KMS-11 (cell line): ENCODE measurements at regions not wholly inside any gene's neighbourhood (a gene's known extent, or its start where the extent isn't known, plus 50 kb on each side); places are given as distances from the start of the nearest gene placed in this dataset.

Experiments
- H2AFZ ChIP-seq: fragments of 200-600 bp; sonication (generic); 2 replicates; pipeline ENCODE4 v1.6.1; 2016; ENCODE audit warnings: antibody characterized with exemption, mixed run types, low read depth
- H3K27ac ChIP-seq: fragments of 200-600 bp; sonication (generic); 2 replicates; pipeline ENCODE4 v1.6.1; 2016; ENCODE audit warnings: mild to moderate bottlenecking, mixed run types
- H3K27me3 ChIP-seq: fragments of 200-600 bp; sonication (generic); 2 replicates; pipeline ENCODE4 v1.6.1; 2017; ENCODE audit warnings: mild to moderate bottlenecking, low read depth, mixed run types, moderate library complexity; ENCODE audit not compliant: insufficient read depth
- H3K36me3 ChIP-seq: fragments of 200-600 bp; sonication (generic); 2 replicates; pipeline ENCODE4 v1.6.1; 2017; ENCODE audit warnings: mild to moderate bottlenecking, mixed run types; ENCODE audit not compliant: insufficient read depth
- H3K4me1 ChIP-seq: fragments of 200-600 bp; sonication (generic); 2 replicates; pipeline ENCODE4 v1.6.1; 2016; ENCODE audit warnings: mild to moderate bottlenecking, low read depth, mixed run types; ENCODE audit not compliant: poor library complexity, severe bottlenecking
- H3K4me2 ChIP-seq: fragments of 200-600 bp; sonication (generic); 2 replicates; pipeline ENCODE4 v1.7.0; 2016; ENCODE audit warnings: mild to moderate bottlenecking, mixed run types
- H3K4me3 ChIP-seq: fragments of 200-600 bp; sonication (generic); IDR thresholded peaks from 2 replicates; pipeline ENCODE4 v1.6.1; 2017; ENCODE audit warnings: low read depth, low read length, mixed read lengths; ENCODE audit not compliant: insufficient read depth
- H3K79me2 ChIP-seq: fragments of 200-600 bp; sonication (generic); 2 replicates; pipeline ENCODE4 v1.6.1; 2016; ENCODE audit warnings: low read depth, mixed run types; ENCODE audit not compliant: insufficient read depth
- H3K9ac ChIP-seq: fragments of 200-600 bp; sonication (generic); 2 replicates; pipeline ENCODE4 v1.6.1; 2016; ENCODE audit warnings: mild to moderate bottlenecking, mixed run types
- H4K20me1 ChIP-seq: fragments of 200-600 bp; sonication (generic); 2 replicates; pipeline ENCODE4 v1.6.1; 2016; ENCODE audit warnings: mild to moderate bottlenecking, mixed run types; ENCODE audit not compliant: insufficient read depth
- CTCF ChIP-seq: fragments of 200-600 bp; sonication (generic); conservative IDR thresholded peaks from 2 replicates; pipeline ENCODE4 v1.6.1; 2017; ENCODE audit warnings: low read depth, mild to moderate bottlenecking, antibody characterized with exemption, low read length, moderate library complexity, mixed read lengths

- no peak overlapping the region for H3K27ac ChIP-seq
- no peaks in the 10 kb centered on the region for H4K20me1 ChIP-seq
- no peak overlapping the region for H2AFZ ChIP-seq
- H3K4me2 ChIP-seq = no peak overlapping the region
- H3K36me3 ChIP-seq = no peaks in the 10 kb centered on the region
- TF ChIP-seq CTCF = no peak
- no peaks in the 10 kb centered on the region for H3K79me2 ChIP-seq
- H3K4me1 ChIP-seq = no peaks in the 10 kb centered on the region
- no peak overlapping the region for H3K4me3 ChIP-seq
- no peak overlapping the region for H3K9ac ChIP-seq
- H3K27me3 ChIP-seq = no peaks in the 10 kb centered on the region; the same call in 1 of the 2 replicates
These were observed 129.1 kb upstream of the LHX1 start for GRCh38 chr17:36808180-36808661.

DNA sequence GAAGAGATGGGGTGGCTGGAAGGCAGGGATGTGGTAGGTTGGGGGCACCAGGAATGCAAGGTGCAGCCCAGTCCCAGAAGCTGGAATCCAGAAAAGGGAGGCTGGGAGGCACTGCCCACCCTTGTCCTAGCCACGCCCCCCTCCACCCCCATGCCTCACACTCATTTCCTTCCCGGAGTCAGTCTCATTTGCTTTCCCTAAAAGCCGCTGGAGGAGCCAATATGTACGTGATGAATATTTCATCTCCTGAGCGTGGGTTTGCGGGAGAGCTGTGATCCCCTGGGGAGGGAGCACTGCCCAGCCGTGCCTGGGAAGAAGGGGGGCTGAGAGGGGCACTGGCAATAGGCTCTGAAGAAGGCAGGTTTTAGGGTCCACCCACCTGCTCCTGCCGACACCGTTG lies 124.5 kb upstream of the LHX1 start:
- no peaks in the 10 kb centered on the region for H3K4me1 ChIP-seq
- no peaks in the 10 kb centered on the region for H3K36me3 ChIP-seq
- H2AFZ ChIP-seq = no peak overlapping the region
- no peak overlapping the region for H3K4me2 ChIP-seq
- no peaks in the 10 kb centered on the region for H4K20me1 ChIP-seq
- TF ChIP-seq CTCF = no peak
- H3K4me3 ChIP-seq = no peak overlapping the region
- H3K27ac ChIP-seq = no peak overlapping the region
- H3K79me2 ChIP-seq = no peaks in the 10 kb centered on the region
- H3K27me3 ChIP-seq = peaks cover 5% of the 10 kb centered on the region; the same call in 1 of the 2 replicates
- no peak overlapping the region for H3K9ac ChIP-seq

- no peaks in the 10 kb centered on the region for H3K4me1 ChIP-seq
- no peak overlapping the region for H3K9ac ChIP-seq
- no peak overlapping the region for H2AFZ ChIP-seq
- H3K27ac ChIP-seq = no peak overlapping the region
- H3K79me2 ChIP-seq = no peaks in the 10 kb centered on the region
- no peak overlapping the region for H3K4me3 ChIP-seq
- H3K36me3 ChIP-seq = no peaks in the 10 kb centered on the region
- no peak for TF ChIP-seq CTCF
- H3K27me3 ChIP-seq = peaks cover 5% of the 10 kb centered on the region; the same call in 1 of the 2 replicates
- no peak overlapping the region for H3K4me2 ChIP-seq
- H4K20me1 ChIP-seq = no peaks in the 10 kb centered on the region
These were observed 123.9 kb upstream of the LHX1 start for GRCh38 chr17:36813357-36813756.

DNA sequence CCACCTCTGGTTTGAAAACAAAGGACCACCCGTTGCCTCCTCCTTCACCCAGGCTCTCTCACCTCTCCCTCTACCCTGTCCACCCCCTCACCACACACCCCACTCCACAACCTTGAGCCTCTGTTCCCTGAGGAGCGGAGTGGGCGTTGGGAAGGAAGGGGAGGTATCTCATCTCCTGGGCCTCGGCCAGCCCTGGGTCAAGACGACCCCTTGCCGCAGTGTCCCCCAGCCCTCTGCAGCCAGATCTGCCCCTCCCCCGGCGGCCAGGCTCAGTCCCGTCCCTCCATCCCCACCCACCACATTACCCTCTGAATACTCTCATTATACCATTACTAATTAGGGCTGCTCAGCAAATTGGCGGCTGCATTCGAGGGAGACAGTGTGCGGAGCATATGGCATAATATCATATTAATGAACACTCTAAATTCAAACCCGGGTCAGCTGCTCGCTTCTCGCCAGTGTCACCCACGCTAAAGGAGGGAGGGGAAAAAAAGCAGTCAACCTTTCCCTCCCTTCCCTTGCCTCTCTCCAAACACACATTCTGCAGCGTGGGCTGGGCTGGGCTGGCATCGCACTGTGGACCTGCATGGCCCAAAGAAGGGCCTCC lies 123.2 kb upstream of the LHX1 start:
- no peak for TF ChIP-seq CTCF
- no peak overlapping the region for H3K9ac ChIP-seq
- no peaks in the 10 kb centered on the region for H3K36me3 ChIP-seq
- H3K4me1 ChIP-seq = no peaks in the 10 kb centered on the region
- H2AFZ ChIP-seq = no peak overlapping the region
- H4K20me1 ChIP-seq = no peaks in the 10 kb centered on the region
- H3K4me2 ChIP-seq = no peak overlapping the region
- no peak overlapping the region for H3K27ac ChIP-seq
- no peak overlapping the region for H3K4me3 ChIP-seq
- H3K27me3 ChIP-seq = peaks cover 5% of the 10 kb centered on the region; the same call in 1 of the 2 replicates
- H3K79me2 ChIP-seq = no peaks in the 10 kb centered on the region
